Lung (tissue), 11 donors: ENCODE measurements at regions not wholly inside any gene's neighbourhood (a gene's known extent, or its start where the extent isn't known, plus 50 kb on each side); places are given as distances from the start of the nearest gene placed in this dataset.
"Not testable (repeated sequence)": the region's sequence is repeated elsewhere in the genome, so short reads cannot be mapped to it uniquely, and the experiment has no call there.

ENCODE experiments used
- ATAC-seq: fragments of 200-7000 bp; cut with Tn5 transposase; one replicate; pipeline ENCODE4 v1.9.1; 2020; ENCODE audit warnings: moderate number of reproducible peaks; ENCODE audit not compliant: insufficient read depth, low FRiP score
- DNase-seq, 3 donors: peaks; one replicate each; pipeline ENCODE4 v3.0.0-alpha.2; 2013 to 2017
- H3K27ac ChIP-seq, 2 donors: one replicate each; pipeline ENCODE4 v1.5.1; 2013; ENCODE audit warnings: mild to moderate bottlenecking in 2 of 2, moderate library complexity in 2 of 2, control low read depth in 1 of 2, inconsistent platforms in 1 of 2, low read depth in 1 of 2, low read length in 1 of 2
- H3K27me3 ChIP-seq, 3 donors: one replicate each; pipeline ENCODE4 v1.5.1; 2013; ENCODE audit warnings: low read length in 2 of 3; ENCODE audit not compliant: control insufficient read depth in 3 of 3, insufficient read depth in 3 of 3
- H3K36me3 ChIP-seq, 4 donors: one replicate each; pipeline ENCODE4 v1.5.1; 2013; ENCODE audit warnings: low read length in 4 of 4, mild to moderate bottlenecking in 1 of 4, moderate library complexity in 1 of 4; ENCODE audit not compliant: control insufficient read depth in 4 of 4, insufficient read depth in 4 of 4
- H3K4me1 ChIP-seq, 5 donors: one replicate each; pipeline ENCODE4 v1.5.1; 2013; ENCODE audit warnings: low read length in 5 of 5, mild to moderate bottlenecking in 2 of 5, moderate library complexity in 1 of 5; ENCODE audit not compliant: control insufficient read depth in 5 of 5, insufficient read depth in 5 of 5
- H3K4me3 ChIP-seq: one replicate; pipeline ENCODE4 v1.5.1; 2013; ENCODE audit warnings: mild to moderate bottlenecking, control low read depth, moderate library complexity
- H3K9ac ChIP-seq, 2 donors: one replicate each; pipeline ENCODE4 v1.5.1; 2013; ENCODE audit warnings: low read length in 2 of 2, control low read depth in 1 of 2; ENCODE audit not compliant: insufficient read depth in 1 of 2
- H3K9me3 ChIP-seq, 4 donors: one replicate each; pipeline ENCODE4 v1.5.1; 2013; ENCODE audit warnings: low read length in 3 of 4, mild to moderate bottlenecking in 1 of 4, moderate library complexity in 1 of 4; ENCODE audit not compliant: control insufficient read depth in 4 of 4, insufficient read depth in 3 of 4
- WGBS, 2 donors: extraction: QIAGEN DNeasy Blood & Tissue Kit; methylation state at CpG; one replicate each; pipeline ENCODE4 v1.1.7; 2013; 5-methylcytosine and 5-hydroxymethylcytosine counted together
- TF ChIP-seq, protein P1 (sequence below): IDR thresholded peaks from 2 replicates; pipeline ENCODE4 v1.5.1; 2012; ENCODE audit warnings: mild to moderate bottlenecking; ENCODE audit errors: control extremely low read depth, extremely low read depth
- donor health status: control.
- donor health status: control.
- donor health status: Bipolar disorder and iron deficiency.
- donor health status: healthy.
- donor health status: DM: yes; HTN: yes; CAD: no.

DNA sequence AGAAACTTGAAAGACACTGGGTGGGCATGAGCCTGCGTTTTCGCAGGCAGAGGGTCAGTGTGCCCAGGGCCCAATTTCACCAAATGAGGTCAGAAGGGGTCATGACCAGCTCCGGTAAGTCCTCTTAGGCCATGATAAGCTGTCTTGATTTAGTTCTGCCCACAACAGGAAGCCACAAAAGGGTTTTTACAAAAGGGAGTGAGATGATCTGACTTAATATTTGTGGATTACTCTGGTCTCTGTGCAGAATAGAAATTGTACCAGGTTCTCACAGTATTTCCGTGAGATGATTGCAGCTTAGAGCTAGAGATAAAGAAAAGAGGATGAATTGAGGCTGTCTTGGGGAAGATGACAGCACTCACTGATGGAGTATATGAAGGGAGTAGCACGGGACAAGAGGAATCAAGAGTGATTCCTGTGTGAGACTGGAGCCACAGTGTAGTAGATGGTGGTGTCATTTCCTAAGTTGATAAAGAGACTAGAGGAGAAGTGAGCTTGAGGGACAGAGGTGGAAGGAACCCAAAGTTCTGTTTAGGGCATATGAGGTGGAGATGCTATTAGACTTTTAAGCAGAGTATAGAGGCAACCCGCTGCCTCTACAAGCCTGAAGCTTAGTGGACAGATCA lies 288.3 kb upstream of the AMIGO2 start:
- Histone ChIP-seq H3K27ac (no peak overlapping the region), H3K36me3 (no peaks in the 10 kb centered on the region), H3K9ac (no peak overlapping the region), H3K27me3 (no peaks in the 10 kb centered on the region), H3K4me3 (no peak overlapping the region), H3K4me1 (peaks cover 0 to 1% (median 0%) of the 10 kb centered on the region in 5 donors), H3K9me3 (no peaks in the 10 kb centered on the region)
- 67 to 82% methylated on average over 6 of the region's 6 CpGs for WGBS, 2 donors
- ATAC-seq: no peak
- no peak for DNase-seq
- TF ChIP-seq, protein P1, sequence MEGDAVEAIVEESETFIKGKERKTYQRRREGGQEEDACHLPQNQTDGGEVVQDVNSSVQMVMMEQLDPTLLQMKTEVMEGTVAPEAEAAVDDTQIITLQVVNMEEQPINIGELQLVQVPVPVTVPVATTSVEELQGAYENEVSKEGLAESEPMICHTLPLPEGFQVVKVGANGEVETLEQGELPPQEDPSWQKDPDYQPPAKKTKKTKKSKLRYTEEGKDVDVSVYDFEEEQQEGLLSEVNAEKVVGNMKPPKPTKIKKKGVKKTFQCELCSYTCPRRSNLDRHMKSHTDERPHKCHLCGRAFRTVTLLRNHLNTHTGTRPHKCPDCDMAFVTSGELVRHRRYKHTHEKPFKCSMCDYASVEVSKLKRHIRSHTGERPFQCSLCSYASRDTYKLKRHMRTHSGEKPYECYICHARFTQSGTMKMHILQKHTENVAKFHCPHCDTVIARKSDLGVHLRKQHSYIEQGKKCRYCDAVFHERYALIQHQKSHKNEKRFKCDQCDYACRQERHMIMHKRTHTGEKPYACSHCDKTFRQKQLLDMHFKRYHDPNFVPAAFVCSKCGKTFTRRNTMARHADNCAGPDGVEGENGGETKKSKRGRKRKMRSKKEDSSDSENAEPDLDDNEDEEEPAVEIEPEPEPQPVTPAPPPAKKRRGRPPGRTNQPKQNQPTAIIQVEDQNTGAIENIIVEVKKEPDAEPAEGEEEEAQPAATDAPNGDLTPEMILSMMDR: no peak

DNA sequence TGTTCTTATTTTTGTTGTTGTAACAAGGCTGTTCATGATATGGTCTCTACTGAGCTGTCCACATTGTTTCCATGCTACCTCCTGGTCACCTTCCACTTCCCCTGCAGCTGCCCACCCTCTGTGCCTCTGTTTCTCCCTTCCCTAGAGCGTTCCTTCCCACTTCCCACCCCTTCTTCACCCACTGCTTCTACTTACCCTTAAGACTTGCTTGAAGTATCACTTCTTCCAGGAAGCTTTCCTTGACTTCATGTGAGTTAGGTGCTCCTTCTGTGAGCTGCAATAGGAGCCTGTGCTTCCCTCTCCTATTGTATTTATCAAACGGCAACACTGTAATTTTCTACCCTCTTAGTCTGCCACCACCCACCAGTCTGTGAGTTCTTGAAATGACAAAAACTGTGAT lies 286.8 kb upstream of the AMIGO2 start:
- no peaks in the 10 kb centered on the region for H3K27me3 ChIP-seq
- ATAC-seq (no peak), DNase-seq (no peak)
- TF ChIP-seq, protein P1: no peak
- H3K4me1 ChIP-seq: peaks cover 0 to 1% (median 0%) of the 10 kb centered on the region in 5 donors
- no peaks in the 10 kb centered on the region for H3K36me3 ChIP-seq
- H3K4me3 ChIP-seq: no peak overlapping the region
- no peaks in the 10 kb centered on the region for H3K9me3 ChIP-seq
- no peak overlapping the region for H3K27ac ChIP-seq
- 92 to 98% methylated on average over 2 of the region's 2 CpGs for WGBS, 2 donors
- no peak overlapping the region for H3K9ac ChIP-seq

DNA sequence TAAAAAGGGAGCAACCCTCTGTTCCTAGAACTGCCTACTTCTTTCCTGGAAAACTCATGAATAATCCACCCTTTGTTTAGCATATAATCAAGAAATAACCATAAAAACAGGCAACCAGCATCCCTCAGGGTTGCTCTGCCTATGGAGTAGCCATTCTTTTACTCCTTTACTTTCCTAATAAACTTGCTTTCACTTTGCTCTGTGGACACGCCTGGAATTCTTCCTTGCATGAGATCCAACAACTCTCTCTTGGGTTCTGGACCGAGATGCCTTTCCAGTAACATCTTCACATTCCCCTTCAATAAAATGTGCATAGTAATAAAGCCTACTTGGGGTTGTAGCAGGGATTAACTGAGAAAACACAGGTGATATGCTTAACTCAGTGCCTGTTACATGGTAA lies 286.4 kb upstream of the AMIGO2 start:
- H3K27me3 ChIP-seq: no peaks in the 10 kb centered on the region
- no peak overlapping the region for H3K4me3 ChIP-seq
- H3K4me1 ChIP-seq: peaks cover 0 to 1% (median 0%) of the 10 kb centered on the region in 5 donors
- ATAC-seq (no peak), DNase-seq (no peak)
- TF ChIP-seq, protein P1: no peak
- no peaks in the 10 kb centered on the region for H3K36me3 ChIP-seq
- no peak overlapping the region for H3K9ac ChIP-seq
- no peaks in the 10 kb centered on the region for H3K9me3 ChIP-seq
- 81 to 88% methylated on average over 2 of the region's 2 CpGs for WGBS, 2 donors
- no peak overlapping the region for H3K27ac ChIP-seq

DNA sequence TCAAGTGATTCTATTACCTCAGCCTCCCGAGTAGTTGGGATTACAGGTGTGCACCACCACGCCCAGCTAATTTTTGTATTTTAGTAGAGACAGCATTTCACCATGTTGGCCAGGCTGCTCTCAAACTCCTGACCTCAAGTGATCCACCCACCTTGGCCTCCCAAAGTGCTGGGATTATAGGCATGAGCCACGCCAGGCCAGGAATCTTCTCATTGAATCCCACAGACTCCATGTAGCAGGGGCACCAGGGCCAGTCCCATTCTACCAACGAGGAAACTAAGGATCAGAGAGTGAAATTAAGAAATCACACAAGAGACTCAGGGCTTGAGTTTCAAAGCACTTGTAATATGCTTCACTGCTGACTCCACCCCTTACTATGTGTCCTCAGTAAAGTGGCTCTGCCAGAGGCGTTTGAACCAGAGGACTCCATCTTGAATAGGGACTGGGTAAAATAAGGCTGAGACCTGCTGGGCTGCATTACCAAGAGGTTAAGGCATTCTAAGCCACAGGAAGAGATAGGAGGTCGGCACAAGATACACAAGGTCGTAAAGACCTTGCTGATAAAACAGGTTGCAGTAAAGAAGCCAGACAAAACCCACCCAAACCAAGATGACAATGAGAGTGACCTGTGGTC lies 285.8 kb upstream of the AMIGO2 start:
- H3K9me3 ChIP-seq, H3K27me3 ChIP-seq, ATAC-seq, H3K27ac ChIP-seq, H3K36me3 ChIP-seq, H3K9ac ChIP-seq, DNase-seq, H3K4me3 ChIP-seq, H3K4me1 ChIP-seq: not testable (repeated sequence)
- 84 to 91% methylated on average over 7 of the region's 7 CpGs for WGBS, 2 donors
